ENCODE measurements at regions not wholly inside any gene's neighbourhood (a gene's known extent, or its start where the extent isn't known, plus 50 kb on each side); places are given as distances from the start of the nearest gene placed in this dataset.
"Not testable (repeated sequence)": the region's sequence is repeated elsewhere in the genome, so short reads cannot be mapped to it uniquely, and the experiment has no call there.

DNA sequence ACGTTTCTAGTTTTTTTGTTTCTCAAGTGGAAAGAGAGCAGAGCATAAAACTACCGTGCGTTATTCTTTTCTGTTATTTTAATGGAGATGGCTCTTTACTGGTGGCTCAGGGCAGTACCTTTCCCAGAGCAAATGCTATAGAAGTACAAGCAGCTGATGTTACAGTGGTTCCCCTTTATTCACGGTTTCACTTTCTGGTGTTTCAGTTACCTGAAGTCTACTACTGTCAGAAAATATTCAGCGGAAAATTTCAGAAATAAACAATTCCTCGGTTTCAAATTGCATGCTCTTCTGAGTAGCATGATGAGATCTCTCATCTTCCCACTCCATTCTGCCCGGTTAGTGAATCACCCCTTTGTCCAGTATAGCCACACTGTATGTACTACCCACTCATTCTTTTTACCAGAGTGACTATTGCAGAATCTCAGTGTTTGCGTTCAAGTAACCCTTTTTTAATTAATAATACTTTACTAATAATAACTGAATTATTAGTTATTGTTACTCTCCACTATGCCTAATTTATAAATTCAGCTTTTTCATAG, 597.5 kb upstream of the ROBO2 start:
- no peak for DNase-seq

DNA sequence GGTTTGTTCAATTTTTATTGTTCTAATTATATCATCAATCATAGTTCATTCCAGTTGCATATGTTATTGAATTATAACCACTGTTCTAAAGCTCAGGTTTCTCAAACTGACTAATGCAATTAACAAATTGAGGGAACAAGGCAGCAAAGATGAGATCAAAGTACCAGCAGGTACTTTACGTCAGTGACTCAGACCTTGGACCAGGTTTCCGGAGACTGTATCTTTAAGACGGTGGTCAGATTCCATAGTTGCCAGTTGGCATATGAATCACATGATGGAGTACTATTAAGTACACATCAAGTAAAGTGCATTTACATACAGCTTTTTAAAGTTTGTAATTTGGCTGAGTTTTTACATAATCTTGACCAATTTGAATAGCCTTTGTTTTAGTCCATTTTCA, 583.6 kb upstream of the ROBO2 start:
- DNase-seq = no peak

DNA sequence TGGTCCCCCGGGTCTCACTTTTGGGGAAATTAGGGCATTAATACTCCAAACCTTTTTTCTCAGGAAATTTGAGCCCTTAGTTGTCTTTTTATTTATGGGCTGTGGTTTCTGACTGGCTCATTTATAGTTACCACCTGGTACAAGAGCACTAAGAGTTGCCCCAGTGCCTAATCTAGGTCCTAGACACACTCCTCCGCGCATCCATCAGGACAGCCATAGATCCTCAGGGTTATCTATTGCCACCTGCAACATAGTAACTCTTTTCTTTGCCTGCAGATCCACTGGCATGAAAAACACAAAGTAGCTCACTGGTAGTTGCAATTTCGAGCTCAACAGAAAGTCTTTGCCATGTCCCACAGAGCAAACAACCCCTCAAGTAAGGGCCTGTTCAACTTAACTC, 576.4 kb upstream of the ROBO2 start:
- DNase-seq = no peak

DNA sequence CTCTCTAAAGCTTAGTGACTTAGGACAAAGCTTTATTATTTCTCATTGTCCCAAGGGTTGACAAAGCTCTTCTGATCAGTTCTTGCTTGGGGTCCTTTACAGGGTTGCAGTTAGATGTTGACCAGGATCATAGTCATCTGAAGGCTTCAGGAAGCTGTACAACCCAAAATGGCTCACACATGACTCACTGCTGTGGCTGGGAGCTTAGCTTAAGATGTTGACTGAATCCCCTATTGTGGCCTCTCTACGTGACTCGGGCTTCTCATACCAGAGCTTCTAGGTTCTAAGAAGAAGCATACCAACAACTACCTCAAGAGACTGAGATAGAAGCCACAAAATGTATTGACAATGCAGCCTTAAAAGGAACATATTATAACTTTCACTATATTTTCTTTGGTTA, 569.6 kb upstream of the ROBO2 start:
- no peak for DNase-seq

- no peak for DNase-seq
Measured at GRCh38 chr3:76474632-76475031, 565.3 kb upstream of the ROBO2 start.

GRCh38 chr3:76479161-76479650, 560.7 kb upstream of the ROBO2 start:
- no peak for DNase-seq

DNA sequence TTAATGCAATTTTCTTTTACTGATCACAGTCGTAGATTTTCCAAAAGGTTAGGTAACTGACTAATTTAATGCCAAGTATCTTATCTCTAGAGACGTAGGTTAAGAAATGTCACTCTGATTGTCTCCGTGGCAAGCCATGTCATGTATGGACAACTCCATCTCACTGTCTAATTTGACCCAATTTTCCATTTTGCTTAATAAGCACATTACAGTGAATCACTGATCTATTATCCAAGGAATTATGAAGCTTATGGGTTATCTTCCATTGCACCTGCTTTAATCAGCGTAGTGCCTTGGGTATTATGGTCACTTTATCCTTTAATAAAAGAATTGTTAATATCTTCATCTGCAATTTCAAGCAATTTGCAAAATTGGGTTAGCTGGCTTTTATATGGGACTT, 557.4 kb upstream of the ROBO2 start:
- DNase-seq = no peak

DNA sequence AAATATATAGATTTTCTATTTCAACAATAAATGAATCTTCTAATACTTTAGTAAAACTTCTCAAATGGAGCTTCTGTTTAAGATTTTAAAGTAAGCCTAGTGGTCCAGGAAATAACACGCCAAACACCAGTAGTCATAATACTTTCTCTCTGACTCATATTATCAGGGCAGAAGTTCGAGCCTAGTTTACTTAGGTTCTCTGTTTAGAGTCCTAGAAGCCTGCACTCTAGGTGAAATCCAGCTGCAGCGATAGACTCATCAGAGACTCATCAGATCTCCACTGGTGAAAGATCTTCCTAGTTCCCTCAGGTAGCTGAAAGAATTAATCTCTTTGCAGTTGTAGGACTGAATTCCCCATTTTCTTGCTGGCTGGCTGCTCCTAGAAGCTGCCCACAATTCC, 552.5 kb upstream of the ROBO2 start:
- no peak for DNase-seq

DNA sequence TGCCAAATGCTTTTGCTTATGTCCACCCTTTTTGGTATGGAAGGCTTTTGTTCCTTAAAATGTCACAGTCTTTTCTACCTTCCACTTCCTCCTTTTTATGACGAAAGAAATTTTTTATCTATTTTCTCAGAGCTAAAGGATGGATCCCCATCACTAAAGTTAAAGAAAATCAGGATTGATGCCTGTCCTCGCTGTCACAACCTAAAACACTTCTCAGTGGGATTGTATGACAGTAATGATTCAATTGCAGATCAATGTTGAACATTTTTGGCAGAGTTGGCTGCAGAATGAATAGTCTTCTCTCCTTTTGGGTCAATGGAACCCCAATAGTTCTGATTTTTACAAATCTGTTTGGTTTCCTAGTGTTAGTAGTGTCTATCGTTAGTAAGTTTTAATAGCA, 549.8 kb upstream of the ROBO2 start:
- DNase-seq = no peak

DNA sequence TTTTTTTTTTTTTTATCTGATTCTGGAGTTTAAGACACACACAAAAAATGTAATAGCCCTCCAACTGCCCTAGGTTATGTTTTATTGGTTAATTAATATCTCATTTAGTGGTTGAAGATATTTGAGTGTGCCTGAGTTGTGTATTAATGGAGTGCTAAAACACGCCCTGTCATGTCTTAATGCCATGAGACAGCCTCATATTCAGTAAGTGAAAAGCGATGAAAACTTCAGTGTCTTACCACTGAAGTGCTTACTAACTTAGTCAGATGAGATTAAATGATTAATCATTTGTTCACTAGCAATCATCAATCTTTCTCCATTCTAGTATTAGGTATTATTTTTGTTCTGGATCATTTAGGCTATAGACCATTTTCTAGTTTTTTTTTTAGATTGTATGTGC, 544.7 kb upstream of the ROBO2 start:
- DNase-seq = no peak

DNA sequence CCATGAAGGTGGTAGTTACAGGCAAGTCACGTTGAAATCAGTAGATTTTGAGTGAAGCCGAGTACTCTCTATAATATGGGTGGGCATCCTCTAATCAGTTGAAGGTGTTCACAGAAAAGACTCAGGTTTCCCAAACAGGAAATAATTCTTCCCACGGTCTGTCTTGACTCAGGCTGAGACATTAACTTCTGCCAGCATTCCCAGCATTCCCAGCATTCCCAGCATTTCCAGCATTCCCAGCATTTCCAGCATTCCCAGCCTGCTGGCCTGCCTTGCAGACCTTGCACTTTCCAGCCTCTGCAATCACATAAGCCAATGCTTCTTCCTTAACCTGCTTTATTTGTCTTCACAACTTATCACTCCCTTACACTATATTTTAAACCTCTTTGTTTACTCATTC, 542.3 kb upstream of the ROBO2 start:
- DNase-seq = no peak

- no peak for DNase-seq
Measured at GRCh38 chr3:76500746-76501275, 539.1 kb upstream of the ROBO2 start.

DNA sequence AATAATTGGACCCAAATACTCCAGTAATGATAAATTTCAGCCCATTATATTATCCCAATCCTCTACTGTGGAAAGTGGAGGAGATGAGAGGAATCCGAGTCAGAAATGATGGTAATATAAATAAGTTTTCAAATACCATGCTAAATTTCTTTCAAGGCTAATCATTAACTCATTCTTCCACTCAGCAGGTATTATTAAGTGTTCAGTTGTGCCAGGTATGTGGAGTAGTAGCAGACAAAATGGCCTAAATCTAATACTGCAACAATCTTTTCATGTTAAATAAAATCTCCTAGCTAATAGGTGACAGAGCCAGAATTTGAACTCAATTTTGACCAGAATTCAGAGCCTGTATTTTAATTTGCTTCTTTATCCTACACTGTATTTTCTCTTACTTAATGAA, 538.6 kb upstream of the ROBO2 start:
- DNase-seq = no peak

- no peak for DNase-seq
Measured at GRCh38 chr3:76502076-76502475, 537.8 kb upstream of the ROBO2 start.

DNA sequence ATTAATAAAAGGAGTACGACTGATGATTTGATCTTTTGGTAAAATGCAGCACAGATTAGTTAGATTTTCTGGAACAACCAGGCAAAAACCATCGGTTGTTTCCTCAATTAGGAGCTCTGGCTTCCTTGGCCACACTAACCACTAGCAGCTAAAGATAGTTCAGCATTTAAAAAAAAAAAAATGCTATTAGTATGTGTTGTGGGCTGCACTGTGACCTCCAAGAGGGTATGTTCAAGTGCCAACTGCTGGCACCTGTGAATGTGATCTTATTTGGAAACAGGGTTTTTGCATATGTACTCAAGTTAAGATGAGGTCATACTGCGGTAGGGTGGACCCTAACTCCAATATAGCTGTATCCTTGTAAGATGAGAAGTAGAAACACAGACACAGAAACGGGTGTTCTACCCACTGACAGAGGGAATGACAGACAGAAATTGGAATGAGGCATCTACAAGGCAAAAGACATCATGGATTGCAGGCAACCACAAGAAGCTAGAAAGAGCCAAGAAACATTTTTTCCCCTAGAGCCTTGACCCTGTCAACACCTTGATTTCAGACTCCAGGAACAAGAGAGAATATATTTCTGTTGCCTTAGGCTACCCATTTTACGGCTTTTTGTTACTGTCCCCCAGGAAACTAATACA, 534.6 kb upstream of the ROBO2 start:
- DNase-seq = no peak

GRCh38 chr3:76509179-76509830, 530.6 kb upstream of the ROBO2 start:
- DNase-seq = no peak

GRCh38 chr3:76514836-76515235, 525.1 kb upstream of the ROBO2 start:
- no peak for DNase-seq

- DNase-seq = no peak
Measured at GRCh38 chr3:76523337-76523736, 516.6 kb upstream of the ROBO2 start.

- no peak for DNase-seq
Measured at GRCh38 chr3:76525726-76526125, 514.2 kb upstream of the ROBO2 start.

- DNase-seq = no peak
Measured at GRCh38 chr3:76527773-76528172, 512.1 kb upstream of the ROBO2 start.

- DNase-seq = no peak
Measured at GRCh38 chr3:76532158-76532822, 507.6 kb upstream of the ROBO2 start.

GRCh38 chr3:76533710-76534109, 506.2 kb upstream of the ROBO2 start:
- DNase-seq = not testable (repeated sequence)

- DNase-seq = not testable (repeated sequence)
Measured at GRCh38 chr3:76537857-76538256, 502.0 kb upstream of the ROBO2 start.

GRCh38 chr3:76547674-76548073, 492.2 kb upstream of the ROBO2 start:
- DNase-seq = no peak
